ENCODE measurements at regions not wholly inside any gene's neighbourhood (a gene's known extent, or its start where the extent isn't known, plus 50 kb on each side); places are given as distances from the start of the nearest gene placed in this dataset.

DNA sequence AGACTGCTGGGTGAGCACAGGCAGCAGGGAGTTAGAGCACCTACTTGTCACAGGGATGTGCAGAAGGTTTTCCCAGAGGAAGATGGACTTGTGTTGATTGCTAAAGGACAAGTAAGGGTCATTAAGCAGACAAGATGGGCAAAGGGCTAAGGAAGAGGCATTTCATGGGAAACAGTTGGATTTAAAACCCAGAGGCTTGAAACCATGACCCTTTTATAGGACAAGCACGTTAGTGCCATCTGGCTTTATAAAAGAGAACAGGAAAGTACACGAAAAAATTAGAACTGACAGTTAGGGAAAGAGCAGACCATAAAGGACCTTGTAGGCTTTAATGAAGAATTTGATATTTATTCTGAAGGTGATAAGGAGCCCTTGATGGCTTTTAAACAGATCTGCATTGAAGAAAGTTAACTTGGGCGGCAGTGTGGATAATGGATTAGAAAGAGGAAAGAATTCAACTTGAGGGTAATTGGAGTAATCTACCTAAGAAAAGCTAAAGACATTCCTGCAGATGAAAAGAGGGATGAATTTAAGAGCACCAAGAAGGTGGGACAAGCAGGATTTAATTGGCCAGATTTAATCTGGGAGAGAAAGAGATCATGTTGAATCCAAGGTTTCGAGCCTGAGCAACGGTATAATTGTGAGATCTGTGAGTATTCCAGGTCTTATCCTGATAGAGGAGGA lies 68.6 kb downstream of the ZC3H11B start:
- POLR2A ChIA-PET, result no interaction called here
- CTCF ChIA-PET, result no interaction called here
- 0 out of 2 replicates have a peak, but pooled peaks cover 12% of the 10 kb centered on the region for H3K9me3 Mint-ChIP-seq
- peaks cover 4% of the 10 kb centered on the region for H3K36me3 Mint-ChIP-seq
- no peak overlapping the region for H3K4me3 Mint-ChIP-seq
- peaks cover 17% of the 10 kb centered on the region for H3K4me1 Mint-ChIP-seq
- H3K27ac Mint-ChIP-seq, result 0 out of 2 replicates have a peak overlapping the region, but pooled peaks have one; percentile 1
- DNase-seq (ENCODE audit: low spot score) (no peak), ATAC-seq (peak; percentile 80)
- TF ChIP-seq NFATC4 (CRISPR knock-in tag; IDR thresholded peaks at IDR 0.05), result no peak
- no peak for TF ChIP-seq ATF1 (CRISPR knock-in tag; IDR thresholded peaks at IDR 0.05)
- TF ChIP-seq, protein P1, sequence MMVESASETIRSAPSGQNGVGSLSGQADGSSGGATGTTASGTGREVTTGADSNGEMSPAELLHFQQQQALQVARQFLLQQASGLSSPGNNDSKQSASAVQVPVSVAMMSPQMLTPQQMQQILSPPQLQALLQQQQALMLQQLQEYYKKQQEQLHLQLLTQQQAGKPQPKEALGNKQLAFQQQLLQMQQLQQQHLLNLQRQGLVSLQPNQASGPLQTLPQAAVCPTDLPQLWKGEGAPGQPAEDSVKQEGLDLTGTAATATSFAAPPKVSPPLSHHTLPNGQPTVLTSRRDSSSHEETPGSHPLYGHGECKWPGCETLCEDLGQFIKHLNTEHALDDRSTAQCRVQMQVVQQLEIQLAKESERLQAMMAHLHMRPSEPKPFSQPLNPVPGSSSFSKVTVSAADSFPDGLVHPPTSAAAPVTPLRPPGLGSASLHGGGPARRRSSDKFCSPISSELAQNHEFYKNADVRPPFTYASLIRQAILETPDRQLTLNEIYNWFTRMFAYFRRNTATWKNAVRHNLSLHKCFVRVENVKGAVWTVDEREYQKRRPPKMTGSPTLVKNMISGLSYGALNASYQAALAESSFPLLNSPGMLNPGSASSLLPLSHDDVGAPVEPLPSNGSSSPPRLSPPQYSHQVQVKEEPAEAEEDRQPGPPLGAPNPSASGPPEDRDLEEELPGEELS (CRISPR knock-in tag; IDR thresholded peaks at IDR 0.05), result no peak
- TF ChIP-seq, protein P2, sequence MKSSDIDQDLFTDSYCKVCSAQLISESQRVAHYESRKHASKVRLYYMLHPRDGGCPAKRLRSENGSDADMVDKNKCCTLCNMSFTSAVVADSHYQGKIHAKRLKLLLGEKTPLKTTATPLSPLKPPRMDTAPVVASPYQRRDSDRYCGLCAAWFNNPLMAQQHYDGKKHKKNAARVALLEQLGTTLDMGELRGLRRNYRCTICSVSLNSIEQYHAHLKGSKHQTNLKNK (CRISPR knock-in tag; IDR thresholded peaks at IDR 0.05), result no peak
- TF ChIP-seq, protein P3, sequence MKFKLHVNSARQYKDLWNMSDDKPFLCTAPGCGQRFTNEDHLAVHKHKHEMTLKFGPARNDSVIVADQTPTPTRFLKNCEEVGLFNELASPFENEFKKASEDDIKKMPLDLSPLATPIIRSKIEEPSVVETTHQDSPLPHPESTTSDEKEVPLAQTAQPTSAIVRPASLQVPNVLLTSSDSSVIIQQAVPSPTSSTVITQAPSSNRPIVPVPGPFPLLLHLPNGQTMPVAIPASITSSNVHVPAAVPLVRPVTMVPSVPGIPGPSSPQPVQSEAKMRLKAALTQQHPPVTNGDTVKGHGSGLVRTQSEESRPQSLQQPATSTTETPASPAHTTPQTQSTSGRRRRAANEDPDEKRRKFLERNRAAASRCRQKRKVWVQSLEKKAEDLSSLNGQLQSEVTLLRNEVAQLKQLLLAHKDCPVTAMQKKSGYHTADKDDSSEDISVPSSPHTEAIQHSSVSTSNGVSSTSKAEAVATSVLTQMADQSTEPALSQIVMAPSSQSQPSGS (CRISPR knock-in tag; IDR thresholded peaks at IDR 0.05; ENCODE audit: borderline replicate concordance, low read depth), result no peak
- TF ChIP-seq ZNF121 (CRISPR knock-in tag; IDR thresholded peaks at IDR 0.05), result no peak
- TF ChIP-seq SP1 (CRISPR knock-in tag; conservative IDR thresholded peaks at IDR 0.05), result no peak
- peaks cover 2% of the 10 kb centered on the region for H3K27me3 Mint-ChIP-seq (ENCODE audit: low read depth)

DNA sequence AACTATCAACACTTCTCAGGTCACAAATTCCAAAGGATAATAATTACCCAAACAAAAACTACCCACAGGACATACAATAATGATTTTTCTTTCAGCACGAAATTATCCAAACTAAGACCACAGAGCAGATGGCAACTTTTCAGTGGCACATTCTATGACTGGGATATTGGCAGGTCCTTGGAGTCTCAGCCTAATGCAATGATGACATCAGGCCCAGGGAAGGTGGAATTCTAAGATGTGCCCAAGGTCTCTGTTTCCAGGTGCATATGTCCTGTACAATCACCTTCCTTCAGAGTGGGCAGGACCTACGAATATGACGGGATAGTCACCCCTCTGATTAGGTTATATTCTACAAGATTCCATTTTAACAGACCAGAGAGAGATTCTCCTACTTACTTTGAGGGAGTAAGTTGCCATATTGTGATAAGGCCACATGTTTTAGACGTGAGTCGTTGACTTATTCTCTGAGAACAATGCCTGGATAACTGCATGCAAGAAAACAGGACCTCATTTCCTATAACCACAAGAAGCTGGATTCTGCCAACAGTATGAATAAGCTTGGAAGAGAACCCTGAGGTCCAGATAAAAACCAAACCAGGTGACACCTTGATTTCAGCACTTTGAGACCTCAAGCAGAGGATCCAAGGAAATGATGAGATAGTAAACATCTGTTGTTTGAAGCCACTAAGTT lies 69.9 kb downstream of the ZC3H11B start:
- TF ChIP-seq ZNF263 (CRISPR knock-in tag; IDR thresholded peaks at IDR 0.05; ENCODE audit: low read depth) (no peak), ZNF219 (CRISPR knock-in tag; IDR thresholded peaks at IDR 0.05; ENCODE audit: borderline replicate concordance) (no peak), MYBL2 (CRISPR knock-in tag; IDR thresholded peaks at IDR 0.05) (no peak), ELF4 (CRISPR knock-in tag; IDR thresholded peaks at IDR 0.05; ENCODE audit: low read depth) (no peak), PRRX2 (CRISPR knock-in tag; IDR thresholded peaks at IDR 0.05) (no peak)
- TF ChIP-seq, protein P4, sequence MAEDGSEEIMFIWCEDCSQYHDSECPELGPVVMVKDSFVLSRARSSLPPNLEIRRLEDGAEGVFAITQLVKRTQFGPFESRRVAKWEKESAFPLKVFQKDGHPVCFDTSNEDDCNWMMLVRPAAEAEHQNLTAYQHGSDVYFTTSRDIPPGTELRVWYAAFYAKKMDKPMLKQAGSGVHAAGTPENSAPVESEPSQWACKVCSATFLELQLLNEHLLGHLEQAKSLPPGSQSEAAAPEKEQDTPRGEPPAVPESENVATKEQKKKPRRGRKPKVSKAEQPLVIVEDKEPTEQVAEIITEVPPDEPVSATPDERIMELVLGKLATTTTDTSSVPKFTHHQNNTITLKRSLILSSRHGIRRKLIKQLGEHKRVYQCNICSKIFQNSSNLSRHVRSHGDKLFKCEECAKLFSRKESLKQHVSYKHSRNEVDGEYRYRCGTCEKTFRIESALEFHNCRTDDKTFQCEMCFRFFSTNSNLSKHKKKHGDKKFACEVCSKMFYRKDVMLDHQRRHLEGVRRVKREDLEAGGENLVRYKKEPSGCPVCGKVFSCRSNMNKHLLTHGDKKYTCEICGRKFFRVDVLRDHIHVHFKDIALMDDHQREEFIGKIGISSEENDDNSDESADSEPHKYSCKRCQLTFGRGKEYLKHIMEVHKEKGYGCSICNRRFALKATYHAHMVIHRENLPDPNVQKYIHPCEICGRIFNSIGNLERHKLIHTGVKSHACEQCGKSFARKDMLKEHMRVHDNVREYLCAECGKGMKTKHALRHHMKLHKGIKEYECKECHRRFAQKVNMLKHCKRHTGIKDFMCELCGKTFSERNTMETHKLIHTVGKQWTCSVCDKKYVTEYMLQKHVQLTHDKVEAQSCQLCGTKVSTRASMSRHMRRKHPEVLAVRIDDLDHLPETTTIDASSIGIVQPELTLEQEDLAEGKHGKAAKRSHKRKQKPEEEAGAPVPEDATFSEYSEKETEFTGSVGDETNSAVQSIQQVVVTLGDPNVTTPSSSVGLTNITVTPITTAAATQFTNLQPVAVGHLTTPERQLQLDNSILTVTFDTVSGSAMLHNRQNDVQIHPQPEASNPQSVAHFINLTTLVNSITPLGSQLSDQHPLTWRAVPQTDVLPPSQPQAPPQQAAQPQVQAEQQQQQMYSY (CRISPR knock-in tag; IDR thresholded peaks at IDR 0.05), result no peak
- Mint-ChIP-seq H3K36me3 (peaks cover 4% of the 10 kb centered on the region), H3K27me3 (ENCODE audit: low read depth) (peaks cover 2% of the 10 kb centered on the region), H3K27ac (no peak overlapping the region), H3K4me1 (peaks cover 19% of the 10 kb centered on the region), H3K4me3 (no peak overlapping the region), H3K9me3 (0 out of 2 replicates have a peak, but pooled peaks cover 9% of the 10 kb centered on the region)
- ChIA-PET CTCF (no interaction called here), POLR2A (no interaction called here)
- ATAC-seq (no peak), DNase-seq (ENCODE audit: low spot score) (no peak)

DNA sequence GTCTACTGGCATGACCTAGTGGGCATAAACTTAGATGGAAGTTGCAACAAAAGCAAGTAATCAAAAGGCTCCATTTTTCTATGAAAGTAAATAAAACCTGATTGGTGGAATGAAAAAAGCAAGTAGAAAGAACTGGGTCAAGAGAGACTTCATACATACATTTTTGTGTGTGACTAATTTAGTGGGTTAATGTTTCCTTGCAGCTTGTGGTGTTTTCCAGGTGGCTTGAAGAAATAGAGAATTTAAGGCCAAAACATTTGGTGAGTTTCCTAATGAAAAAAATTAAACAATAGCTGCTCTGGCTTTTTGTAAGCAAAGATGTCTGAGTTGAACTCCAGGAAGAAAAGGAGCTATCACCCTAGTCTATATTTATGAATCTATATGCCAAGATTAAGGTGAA lies 71.0 kb downstream of the ZC3H11B start:
- H3K4me3 Mint-ChIP-seq, result no peak overlapping the region
- TF ChIP-seq TEAD1 (CRISPR knock-in tag; IDR thresholded peaks at IDR 0.05) (no peak), CREB1 (CRISPR knock-in tag; IDR thresholded peaks at IDR 0.05) (no peak), SP1 (CRISPR knock-in tag; conservative IDR thresholded peaks at IDR 0.05) (no peak), ZNF232 (CRISPR knock-in tag; IDR thresholded peaks at IDR 0.05) (no peak)
- TF ChIP-seq, protein P5, sequence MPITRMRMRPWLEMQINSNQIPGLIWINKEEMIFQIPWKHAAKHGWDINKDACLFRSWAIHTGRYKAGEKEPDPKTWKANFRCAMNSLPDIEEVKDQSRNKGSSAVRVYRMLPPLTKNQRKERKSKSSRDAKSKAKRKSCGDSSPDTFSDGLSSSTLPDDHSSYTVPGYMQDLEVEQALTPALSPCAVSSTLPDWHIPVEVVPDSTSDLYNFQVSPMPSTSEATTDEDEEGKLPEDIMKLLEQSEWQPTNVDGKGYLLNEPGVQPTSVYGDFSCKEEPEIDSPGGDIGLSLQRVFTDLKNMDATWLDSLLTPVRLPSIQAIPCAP (CRISPR knock-in tag; IDR thresholded peaks at IDR 0.05), result no peak
- TF ChIP-seq, protein P6, sequence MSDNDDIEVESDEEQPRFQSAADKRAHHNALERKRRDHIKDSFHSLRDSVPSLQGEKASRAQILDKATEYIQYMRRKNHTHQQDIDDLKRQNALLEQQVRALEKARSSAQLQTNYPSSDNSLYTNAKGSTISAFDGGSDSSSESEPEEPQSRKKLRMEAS (CRISPR knock-in tag; IDR thresholded peaks at IDR 0.05), result no peak
- TF ChIP-seq, protein P7, sequence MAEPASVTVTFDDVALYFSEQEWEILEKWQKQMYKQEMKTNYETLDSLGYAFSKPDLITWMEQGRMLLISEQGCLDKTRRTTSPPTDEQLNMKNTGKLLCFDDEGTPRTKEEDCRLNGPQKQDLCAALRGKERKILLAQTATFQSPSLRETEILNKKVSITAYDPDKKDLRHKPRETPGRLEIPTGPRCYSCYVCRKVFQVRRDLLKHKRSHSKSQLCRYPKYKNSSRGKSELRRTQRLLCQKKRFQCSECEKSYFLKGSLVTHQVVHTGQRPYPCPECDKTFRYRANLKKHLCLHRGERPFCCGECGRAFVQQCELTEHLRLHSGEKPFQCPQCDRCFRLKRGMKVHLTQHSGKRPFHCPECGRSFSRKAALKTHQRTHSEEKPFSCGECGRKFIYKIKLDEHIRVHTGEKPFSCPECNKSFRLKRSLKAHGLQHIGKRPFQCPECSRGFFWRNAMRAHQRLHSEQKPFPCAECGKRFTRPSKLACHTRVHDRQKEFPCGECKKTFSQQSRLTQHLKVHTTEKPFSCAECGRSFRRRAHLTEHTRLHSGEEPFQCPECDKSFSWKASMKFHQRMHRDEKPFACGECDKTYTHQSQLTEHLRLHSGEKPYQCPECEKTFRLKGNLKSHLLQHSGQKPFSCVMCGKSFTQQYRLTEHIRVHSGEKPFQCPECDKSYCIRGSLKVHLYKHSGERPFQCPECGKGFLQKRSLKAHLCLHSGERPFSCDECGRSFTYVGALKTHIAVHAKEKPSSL (CRISPR knock-in tag; conservative IDR thresholded peaks at IDR 0.05), result no peak
- CTCF ChIA-PET, result no interaction called here
- 0 out of 2 replicates have a peak, but pooled peaks cover 3% of the 10 kb centered on the region for H3K9me3 Mint-ChIP-seq
- POLR2A ChIA-PET, result no interaction called here
- H3K36me3 Mint-ChIP-seq, result peaks cover 4% of the 10 kb centered on the region
- H3K27ac Mint-ChIP-seq, result no peak overlapping the region
- no peak for ATAC-seq
- no peak for DNase-seq (ENCODE audit: low spot score)
- H3K4me1 Mint-ChIP-seq, result peaks cover 19% of the 10 kb centered on the region
- peaks cover 2% of the 10 kb centered on the region for H3K27me3 Mint-ChIP-seq (ENCODE audit: low read depth)
